ENCODE measurements at regions not wholly inside any gene's neighbourhood (a gene's known extent, or its start where the extent isn't known, plus 50 kb on each side); places are given as distances from the start of the nearest gene placed in this dataset.

GRCh38 chr1:53406551-53407235 lies 52.5 kb upstream of the DMRTB1 start:
- H3K9me3 ChIP-seq (ENCODE audit: control insufficient read depth, insufficient read depth, low read length) = no peaks in the 10 kb centered on the region; the same call in 1 of the 2 replicates
- H4K91ac ChIP-seq (ENCODE audit: insufficient read depth, low read depth, low read length) = no peak overlapping the region
- no peak overlapping the region for H2AK5ac ChIP-seq (ENCODE audit: low read depth, low read length)
- ChIA-PET CTCF (interaction anchor here (3.2 kb wide), 1 partner anchor 13 kb away, joined by 7 read pairs; no protein-coding TSS in a partner anchor), POLR2A (ENCODE audit: unreplicated experiment) (no interaction called here)
- intact Hi-C loops (cut with micrococcal nuclease) (no loop called here), in situ Hi-C loops (cut with MboI; ENCODE audit: low sequenced_read_pairs) (no loop called here), dilution Hi-C loops (cut with HindIII; ENCODE audit: low sequenced_read_pairs, unreplicated experiment) (no loop called here)
- no peak overlapping the region for H3K27ac ChIP-seq (ENCODE audit: insufficient read depth, low read length)
- peaks cover 60% of the 10 kb centered on the region for H3K27me3 ChIP-seq (ENCODE audit: control insufficient read depth, insufficient read depth, low read length)
- H3K4me1 ChIP-seq (ENCODE audit: control insufficient read depth, insufficient read depth, low read length) = peaks cover 7% of the 10 kb centered on the region
- TF ChIP-seq, protein P1, sequence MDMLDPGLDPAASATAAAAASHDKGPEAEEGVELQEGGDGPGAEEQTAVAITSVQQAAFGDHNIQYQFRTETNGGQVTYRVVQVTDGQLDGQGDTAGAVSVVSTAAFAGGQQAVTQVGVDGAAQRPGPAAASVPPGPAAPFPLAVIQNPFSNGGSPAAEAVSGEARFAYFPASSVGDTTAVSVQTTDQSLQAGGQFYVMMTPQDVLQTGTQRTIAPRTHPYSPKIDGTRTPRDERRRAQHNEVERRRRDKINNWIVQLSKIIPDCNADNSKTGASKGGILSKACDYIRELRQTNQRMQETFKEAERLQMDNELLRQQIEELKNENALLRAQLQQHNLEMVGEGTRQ (IDR thresholded peaks at IDR 0.05; ENCODE audit: low read depth, low read length) = no peak
- TF ChIP-seq RAD21 (IDR thresholded peaks at IDR 0.05; ENCODE audit: low read length) (no peak), RCOR1 (IDR thresholded peaks at IDR 0.05; ENCODE audit: insufficient replicate concordance, low read length) (no peak), MAFK (IDR thresholded peaks at IDR 0.05; ENCODE audit: low read depth, low read length) (no peak), CHD1 (IDR thresholded peaks at IDR 0.05; ENCODE audit: low read depth, low read length) (no peak), FOS (IDR thresholded peaks at IDR 0.05; ENCODE audit: low read depth, low read length) (no peak), NFE2L2 (IDR thresholded peaks at IDR 0.05; ENCODE audit: low read depth, low read length) (no peak), SMC3 (IDR thresholded peaks at IDR 0.05; ENCODE audit: low read depth, low read length) (no peak), POLR2A (IDR thresholded peaks at IDR 0.05; ENCODE audit: low read depth, low read length) (no peak), BHLHE40 (IDR thresholded peaks at IDR 0.05; ENCODE audit: low read depth, low read length) (no peak), RFX5 (IDR thresholded peaks at IDR 0.05; ENCODE audit: low read depth, low read length) (no peak), MAZ (IDR thresholded peaks at IDR 0.05; ENCODE audit: borderline replicate concordance, low read depth, low read length) (no peak), CEBPB (IDR thresholded peaks at IDR 0.05; ENCODE audit: low read depth, low read length) (no peak), MXI1 (IDR thresholded peaks at IDR 0.05; ENCODE audit: borderline replicate concordance, low read depth, low read length) (no peak)
- TF ChIP-seq, protein P2, sequence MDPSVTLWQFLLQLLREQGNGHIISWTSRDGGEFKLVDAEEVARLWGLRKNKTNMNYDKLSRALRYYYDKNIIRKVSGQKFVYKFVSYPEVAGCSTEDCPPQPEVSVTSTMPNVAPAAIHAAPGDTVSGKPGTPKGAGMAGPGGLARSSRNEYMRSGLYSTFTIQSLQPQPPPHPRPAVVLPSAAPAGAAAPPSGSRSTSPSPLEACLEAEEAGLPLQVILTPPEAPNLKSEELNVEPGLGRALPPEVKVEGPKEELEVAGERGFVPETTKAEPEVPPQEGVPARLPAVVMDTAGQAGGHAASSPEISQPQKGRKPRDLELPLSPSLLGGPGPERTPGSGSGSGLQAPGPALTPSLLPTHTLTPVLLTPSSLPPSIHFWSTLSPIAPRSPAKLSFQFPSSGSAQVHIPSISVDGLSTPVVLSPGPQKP (IDR thresholded peaks at IDR 0.05; ENCODE audit: borderline replicate concordance, low read depth, low read length) = no peak
- no peak overlapping the region for H2BK5ac ChIP-seq (ENCODE audit: low read depth, low read length, poor library complexity, severe bottlenecking)
- no peak overlapping the region for H3K23ac ChIP-seq (ENCODE audit: low read depth, low read length)
- ATAC-seq (ENCODE audit: low read depth) (no peak), DNase-seq (no peak)
- H2BK120ac ChIP-seq (ENCODE audit: low read depth, low read length) = no peak overlapping the region
- no peak overlapping the region for H2BK20ac ChIP-seq (ENCODE audit: low read depth, low read length)
- H3K4ac ChIP-seq (ENCODE audit: low read depth, low read length) = no peak overlapping the region
- no peaks in the 10 kb centered on the region for H3K36me3 ChIP-seq (ENCODE audit: control insufficient read depth, insufficient read depth, low read length)
- no peak overlapping the region for H4K5ac ChIP-seq (ENCODE audit: low read depth, low read length)
- H3K18ac ChIP-seq (ENCODE audit: low read depth, low read length) = no peak overlapping the region
- peaks cover 2% of the 10 kb centered on the region for H3K9me1 ChIP-seq (ENCODE audit: insufficient read depth, low read length)
- H3K9ac ChIP-seq (ENCODE audit: low read depth, low read length) = no peak overlapping the region
- no peak overlapping the region for H4K8ac ChIP-seq (ENCODE audit: low read depth in 2 of 2, low read length in 2 of 2)
- no peak overlapping the region for H2AFZ ChIP-seq (replicated peaks; ENCODE audit: low read length, poor library complexity)
- no peak overlapping the region for H3K56ac ChIP-seq (ENCODE audit: extremely low read depth, insufficient read depth, low read length)
- no peak overlapping the region for H3K4me2 ChIP-seq (ENCODE audit: low read depth, low read length)
- H3K14ac ChIP-seq (replicated peaks; ENCODE audit: low read depth, low read length) = no peak overlapping the region
- 54% methylated on average over 2 of the region's 4 CpGs; no CpG with 5 or more reads in 1 of the 2 experiments for WGBS, 2 experiments (ENCODE audit: extremely low coverage in 2 of 2, insufficient read length in 1 of 2)
- BruUV-seq (replicated peaks) = no TSS peak
- H2AK9ac ChIP-seq (replicated peaks; ENCODE audit: low read depth, low read length, poor library complexity) = no peak overlapping the region
- no peaks in the 10 kb centered on the region for H3K79me1 ChIP-seq (ENCODE audit: low read depth in 1 of 2, low read length in 2 of 2)
- H2BK15ac ChIP-seq (ENCODE audit: low read depth, low read length) = no peak overlapping the region
- no peaks in the 10 kb centered on the region for H4K20me1 ChIP-seq (ENCODE audit: insufficient read depth, low read length)
- H3K4me3 ChIP-seq (ENCODE audit: insufficient read depth, low read depth, low read length) = no peak overlapping the region

All from IMR-90 (cell line).